ENCODE measurements at regions not wholly inside any gene's neighbourhood (a gene's known extent, or its start where the extent isn't known, plus 50 kb on each side); places are given as distances from the start of the nearest gene placed in this dataset.

- TF ChIP-seq CTCF (IDR thresholded peaks at IDR 0.05) (no peak), POLR2A (IDR thresholded peaks at IDR 0.05) (no peak)
Measured at GRCh38 chr9:2270565-2270964, 255.4 kb downstream of the SMARCA2 start.
